Pancreas (tissue), 10 donors: ENCODE measurements at regions not wholly inside any gene's neighbourhood (a gene's known extent, or its start where the extent isn't known, plus 50 kb on each side); places are given as distances from the start of the nearest gene placed in this dataset.

Source experiments
- ATAC-seq, 4 donors: fragments of 200-7000 bp; cut with Tn5 transposase; one replicate each; pipeline versions ENCODE4 v1.8.0 to v1.9.1; 2020; ENCODE audit warnings: mild to moderate bottlenecking in 4 of 4, moderate library complexity in 4 of 4
- DNase-seq, 6 donors: peaks; one replicate each; pipeline ENCODE4 v3.0.0-alpha.2; 2020
- FAIRE-seq: peaks from 2 replicates; lab custom pipeline; 2012; peaks lifted over from hg19 to GRCh38; lab: Jason Lieb, UNC
- H3K27ac ChIP-seq, 4 donors: fragments of 200-600 bp; sonication (generic); 1 replicate in 3 of 4; 2 replicates in 1 of 4; pipeline versions ENCODE4 v1.5.0 to v1.8.0; 2020
- H3K27me3 ChIP-seq, 4 donors: fragments of 200-600 bp; one replicate each; pipeline ENCODE4 v1.8.0; 2021
- H3K36me3 ChIP-seq, 3 donors: fragments of 200-600 bp; sonication (generic) in 1 of 3; one replicate each; pipeline versions ENCODE4 v1.5.0 to v1.8.0; 2020 to 2021
- H3K4me1 ChIP-seq, 3 donors: fragments of 200-600 bp; one replicate each; pipeline ENCODE4 v1.8.0; 2021
- H3K4me3 ChIP-seq, 4 donors: fragments of 200-600 bp; sonication (generic) in 2 of 4; one replicate each; pipeline versions ENCODE4 v1.5.0 to v1.8.0; 2020 to 2021
- H3K9me3 ChIP-seq, 4 donors: fragments of 200-600 bp; one replicate each; pipeline ENCODE4 v1.8.0; 2021
- WGBS, 2 donors: extraction: QIAGEN DNeasy Blood & Tissue Kit; methylation state at CpG; one replicate each; pipeline ENCODE4 v1.1.7; 2013; 5-methylcytosine and 5-hydroxymethylcytosine counted together
- intact Hi-C, 3 donors: fragments of 100-400 bp; cut with DNase I; formaldehyde crosslinking; loops; one replicate each; pipeline versions ENCODE4 v1.11.1 to v1.14.2; 2022
- TF ChIP-seq, protein P1 (sequence below), 4 donors: fragments of 200-600 bp; sonication (generic) in 3 of 4; IDR thresholded peaks; one replicate each; pipeline versions ENCODE4 v1.5.0 to v1.8.0; 2021; ENCODE audit warnings: antibody characterized with exemption in 4 of 4
- donor health status: healthy with polysubstance abuse.
- donor health status: DM: no; HTN: no; CAD: no; lungs with moderate emphysema.
- donor health status: DM: no; HTN: no; CAD: no.
- donor health status: control.
- donor health status: control.
- donor health status: Bipolar disorder and iron deficiency.
- donor health status: DM: yes; HTN: yes; CAD: no.
- donor health status: DM: no; HTN: no; CAD: no.
- donor health status: DM: no; HTN: no; CAD: no.
- donor health status: DM: yes; HTN: yes; CAD: no.

DNA sequence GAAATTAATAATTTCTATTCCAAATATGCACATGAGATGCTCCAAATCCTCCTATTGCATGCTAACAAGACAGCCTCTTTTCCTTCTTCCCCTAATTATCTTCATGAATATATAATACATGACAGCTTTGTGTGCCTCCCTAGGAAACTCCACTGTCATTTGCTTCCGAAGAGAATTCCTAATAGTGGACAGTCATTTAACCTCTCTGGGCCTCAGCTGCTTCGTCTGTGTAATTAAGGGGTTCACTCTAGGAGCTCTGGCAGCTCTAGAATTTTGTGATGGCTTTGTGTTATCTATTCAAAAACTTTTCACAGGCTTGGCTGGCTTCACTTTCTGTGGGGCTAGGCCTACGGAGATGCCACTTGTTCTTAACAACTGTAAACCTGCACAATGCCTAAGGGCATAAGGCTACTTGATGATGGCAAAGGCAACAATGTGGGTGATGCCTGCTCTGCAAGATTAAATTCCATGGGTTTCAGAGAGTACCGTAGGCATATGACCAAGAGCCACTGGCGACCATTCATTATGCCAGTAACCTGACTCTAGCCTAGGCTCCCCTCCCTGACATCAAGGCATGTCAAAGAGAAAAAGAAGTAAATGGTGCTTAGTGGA, 333.8 kb upstream of the UMPS start:
- no peak overlapping the region for H3K4me3 ChIP-seq
- no peak overlapping the region for H3K27ac ChIP-seq
- FAIRE-seq (no peak), ATAC-seq (no peak), DNase-seq (no peak)
- H3K4me1 ChIP-seq: no peaks in the 10 kb centered on the region
- intact Hi-C loops: no loop called here
- no peaks in the 10 kb centered on the region for H3K36me3 ChIP-seq
- H3K27me3 ChIP-seq: no peaks in the 10 kb centered on the region
- WGBS, 2 donors: 89 to 95% methylated on average over 5 of the region's 5 CpGs
- no peaks in the 10 kb centered on the region for H3K9me3 ChIP-seq
- TF ChIP-seq, protein P1, sequence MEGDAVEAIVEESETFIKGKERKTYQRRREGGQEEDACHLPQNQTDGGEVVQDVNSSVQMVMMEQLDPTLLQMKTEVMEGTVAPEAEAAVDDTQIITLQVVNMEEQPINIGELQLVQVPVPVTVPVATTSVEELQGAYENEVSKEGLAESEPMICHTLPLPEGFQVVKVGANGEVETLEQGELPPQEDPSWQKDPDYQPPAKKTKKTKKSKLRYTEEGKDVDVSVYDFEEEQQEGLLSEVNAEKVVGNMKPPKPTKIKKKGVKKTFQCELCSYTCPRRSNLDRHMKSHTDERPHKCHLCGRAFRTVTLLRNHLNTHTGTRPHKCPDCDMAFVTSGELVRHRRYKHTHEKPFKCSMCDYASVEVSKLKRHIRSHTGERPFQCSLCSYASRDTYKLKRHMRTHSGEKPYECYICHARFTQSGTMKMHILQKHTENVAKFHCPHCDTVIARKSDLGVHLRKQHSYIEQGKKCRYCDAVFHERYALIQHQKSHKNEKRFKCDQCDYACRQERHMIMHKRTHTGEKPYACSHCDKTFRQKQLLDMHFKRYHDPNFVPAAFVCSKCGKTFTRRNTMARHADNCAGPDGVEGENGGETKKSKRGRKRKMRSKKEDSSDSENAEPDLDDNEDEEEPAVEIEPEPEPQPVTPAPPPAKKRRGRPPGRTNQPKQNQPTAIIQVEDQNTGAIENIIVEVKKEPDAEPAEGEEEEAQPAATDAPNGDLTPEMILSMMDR (IDR thresholded peaks at IDR 0.05): no peak

DNA sequence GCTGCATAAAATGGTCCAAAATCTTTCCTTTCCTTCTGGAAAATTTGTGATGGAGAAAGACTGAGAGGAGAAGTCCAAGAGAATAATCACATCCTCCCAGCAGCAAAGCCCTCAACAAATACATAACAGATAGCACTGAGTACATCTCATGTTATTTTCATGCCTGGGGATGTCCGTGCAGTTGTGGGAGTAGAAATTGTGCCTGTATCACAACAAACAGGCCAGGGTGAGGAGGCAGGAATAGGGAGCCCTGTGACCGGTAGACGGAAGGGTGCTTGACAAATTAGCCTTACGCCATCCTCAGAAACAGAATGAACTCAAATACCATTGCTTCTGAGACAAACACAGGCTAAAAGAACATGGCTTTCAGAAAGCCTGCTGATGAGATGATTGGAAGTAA, 333.2 kb upstream of the UMPS start:
- ATAC-seq: no peak
- Histone ChIP-seq H3K27me3 (no peaks in the 10 kb centered on the region), H3K4me1 (no peaks in the 10 kb centered on the region), H3K36me3 (no peaks in the 10 kb centered on the region), H3K9me3 (no peaks in the 10 kb centered on the region), H3K27ac (no peak overlapping the region), H3K4me3 (no peak overlapping the region)
- TF ChIP-seq, protein P1 (IDR thresholded peaks at IDR 0.05): no peak
- no peak for FAIRE-seq
- DNase-seq: no peak
- intact Hi-C loops: no loop called here
- 86 to 92% methylated on average over 4 of the region's 4 CpGs for WGBS, 2 donors

DNA sequence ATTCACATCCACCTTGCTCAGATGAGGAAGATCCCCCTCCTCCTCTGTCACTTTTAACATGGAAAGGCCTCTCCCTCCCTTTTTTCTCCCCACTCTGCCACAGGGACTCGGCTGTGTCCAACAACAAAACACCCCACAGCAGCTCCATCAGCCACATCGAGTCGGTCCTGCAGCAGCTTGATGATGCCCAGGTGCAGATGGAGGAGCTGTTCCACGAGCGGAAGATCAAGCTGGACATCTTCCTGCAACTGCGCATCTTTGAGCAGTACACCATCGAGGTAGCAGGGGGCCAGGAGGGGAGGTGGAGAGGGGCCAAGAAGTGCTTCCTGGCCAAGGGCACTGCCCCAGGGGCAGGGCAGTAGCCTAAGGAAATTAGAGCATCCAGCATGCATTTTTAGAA, 331.7 kb upstream of the UMPS start:
- DNase-seq (no peak), ATAC-seq (no peak), FAIRE-seq (no peak)
- no peaks in the 10 kb centered on the region for H3K36me3 ChIP-seq
- H3K9me3 ChIP-seq: no peaks in the 10 kb centered on the region
- H3K4me1 ChIP-seq: no peaks in the 10 kb centered on the region
- H3K27me3 ChIP-seq: no peaks in the 10 kb centered on the region
- H3K4me3 ChIP-seq: no peak overlapping the region
- 89 to 92% methylated on average over 7 of the region's 7 CpGs for WGBS, 2 donors
- TF ChIP-seq, protein P1 (IDR thresholded peaks at IDR 0.05): no peak
- intact Hi-C loops: no loop called here
- H3K27ac ChIP-seq: no peak overlapping the region

DNA sequence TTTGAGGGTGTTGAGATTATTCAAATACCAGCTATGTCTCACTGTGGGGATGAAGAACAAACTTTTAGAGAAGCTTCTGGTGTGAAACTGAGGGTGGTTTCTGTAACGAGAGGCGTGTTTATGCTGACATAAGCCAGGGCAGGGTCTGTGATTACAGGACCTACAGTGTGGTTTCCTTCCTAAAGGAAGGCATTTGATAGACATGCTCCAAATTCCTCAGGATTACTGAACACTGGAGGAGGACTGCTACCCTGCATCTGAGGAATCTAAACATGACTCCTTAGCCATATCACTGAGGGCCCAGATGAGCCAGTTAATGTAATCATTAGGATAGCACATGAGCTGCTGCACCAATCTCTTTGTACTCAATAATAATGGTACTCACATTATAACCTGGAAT, 328.4 kb upstream of the UMPS start:
- Histone ChIP-seq H3K4me1 (no peaks in the 10 kb centered on the region), H3K4me3 (no peak overlapping the region), H3K27me3 (no peaks in the 10 kb centered on the region), H3K36me3 (no peaks in the 10 kb centered on the region), H3K27ac (no peak overlapping the region), H3K9me3 (no peaks in the 10 kb centered on the region)
- no peak for FAIRE-seq
- WGBS, 2 donors: 93 to 95% methylated on average over 2 of the region's 2 CpGs
- no peak for ATAC-seq
- no peak for DNase-seq
- TF ChIP-seq, protein P1 (IDR thresholded peaks at IDR 0.05): no peak
- intact Hi-C loops: no loop called here

DNA sequence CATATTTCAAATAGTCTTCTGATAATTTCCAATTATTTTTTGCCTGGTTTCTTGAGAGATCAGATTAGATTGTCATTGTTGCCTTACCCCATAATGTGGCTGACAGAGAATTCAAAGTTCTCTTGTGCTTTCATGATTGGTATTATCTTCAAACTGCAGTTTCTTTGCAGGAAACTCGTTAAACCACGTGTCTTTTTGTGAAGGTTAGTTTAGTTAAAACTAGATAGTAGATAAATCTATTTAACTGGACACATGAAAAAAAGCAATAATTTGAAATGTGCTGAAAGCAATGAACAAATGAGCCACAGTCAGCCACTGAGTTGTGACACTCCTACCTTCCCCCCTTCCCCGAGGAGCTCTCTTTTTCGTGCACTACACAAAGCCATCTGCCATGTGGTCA, 327.5 kb upstream of the UMPS start:
- 74 to 83% methylated on average over 4 of the region's 4 CpGs for WGBS, 2 donors
- no peaks in the 10 kb centered on the region for H3K9me3 ChIP-seq
- H3K4me1 ChIP-seq: no peaks in the 10 kb centered on the region
- no peak for DNase-seq
- no peaks in the 10 kb centered on the region for H3K27me3 ChIP-seq
- ATAC-seq: no peak
- no peaks in the 10 kb centered on the region for H3K36me3 ChIP-seq
- no peak overlapping the region for H3K4me3 ChIP-seq
- intact Hi-C loops: no loop called here
- FAIRE-seq: no peak
- TF ChIP-seq, protein P1 (IDR thresholded peaks at IDR 0.05): no peak
- H3K27ac ChIP-seq: no peak overlapping the region
